Peyer's patch (tissue), 4 donors: ENCODE measurements at regions not wholly inside any gene's neighbourhood (a gene's known extent, or its start where the extent isn't known, plus 50 kb on each side); places are given as distances from the start of the nearest gene placed in this dataset.
"Not testable (repeated sequence)": the region's sequence is repeated elsewhere in the genome, so short reads cannot be mapped to it uniquely, and the experiment has no call there.

ENCODE experiments used
- DNase-seq, 3 donors: peaks; one replicate each; pipeline ENCODE4 v3.0.0-alpha.2; 2017 to 2019
- H3K27ac ChIP-seq, 4 donors: fragments of 200-600 bp; sonication (generic); one replicate each; pipeline ENCODE4 v1.5.1; 2016 to 2019
- H3K27me3 ChIP-seq, 2 donors: fragments of 200-600 bp; sonication (generic); one replicate each; pipeline ENCODE4 v1.5.1; 2019
- H3K36me3 ChIP-seq, 3 donors: fragments of 200-600 bp; sonication (generic); one replicate each; pipeline ENCODE4 v1.5.1; 2016 to 2019
- H3K4me1 ChIP-seq, 4 donors: fragments of 200-600 bp; sonication (generic); one replicate each; pipeline ENCODE4 v1.5.1; 2016 to 2019
- H3K4me3 ChIP-seq, 4 donors: fragments of 200-600 bp; sonication (generic); 1 replicate in 3 of 4; 2 replicates in 1 of 4; pipeline ENCODE4 v1.5.1; 2016 to 2019; ENCODE audit warnings: mild to moderate bottlenecking in 1 of 4
- H3K9me3 ChIP-seq, 4 donors: fragments of 200-600 bp; sonication (generic); one replicate each; pipeline ENCODE4 v1.5.1; 2016 to 2019; ENCODE audit warnings: mild to moderate bottlenecking in 1 of 4
- POLR2A ChIP-seq, 2 donors: fragments of 450-650 bp; IDR thresholded peaks; one replicate each; pipeline ENCODE4 v1.5.1; 2017; ENCODE audit warnings: antibody characterized with exemption in 2 of 2, mild to moderate bottlenecking in 2 of 2, moderate library complexity in 2 of 2
- TF ChIP-seq, protein P1 (sequence below), 6 experiments: fragments of 450-650 bp in 4 of 6; fragments of 200-600 bp in 2 of 6; sonication (generic) in 1 of 6; IDR thresholded peaks; one replicate each; pipeline ENCODE4 v1.5.1; 2017 to 2019; ENCODE audit warnings: antibody characterized with exemption in 6 of 6, mild to moderate bottlenecking in 3 of 6, moderate library complexity in 1 of 6

DNA sequence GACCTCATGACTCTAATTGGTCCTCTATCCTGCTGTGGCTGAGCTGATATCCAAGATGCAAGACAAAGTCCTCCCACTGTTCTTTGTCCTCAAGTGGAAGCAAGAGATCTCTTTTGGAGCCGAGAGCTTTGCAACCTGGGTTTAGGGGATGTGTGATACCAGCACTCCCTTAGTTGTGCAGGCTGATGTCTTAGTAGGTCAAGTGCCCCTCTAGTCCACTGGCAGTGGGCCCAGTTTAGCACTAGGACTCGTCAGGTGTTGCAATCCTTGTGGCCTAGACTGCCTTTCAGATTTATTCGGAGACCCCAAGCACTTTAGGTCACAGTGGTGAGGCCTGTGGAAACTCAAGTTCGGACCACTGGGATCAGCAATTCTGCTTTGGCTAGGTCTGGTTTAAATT lies 64.0 kb downstream of the GPRASP3 start:
- H3K4me1 ChIP-seq = no peaks in the 10 kb centered on the region
- TF ChIP-seq POLR2A (IDR thresholded peaks at IDR 0.05) = no peak
- TF ChIP-seq, protein P1, sequence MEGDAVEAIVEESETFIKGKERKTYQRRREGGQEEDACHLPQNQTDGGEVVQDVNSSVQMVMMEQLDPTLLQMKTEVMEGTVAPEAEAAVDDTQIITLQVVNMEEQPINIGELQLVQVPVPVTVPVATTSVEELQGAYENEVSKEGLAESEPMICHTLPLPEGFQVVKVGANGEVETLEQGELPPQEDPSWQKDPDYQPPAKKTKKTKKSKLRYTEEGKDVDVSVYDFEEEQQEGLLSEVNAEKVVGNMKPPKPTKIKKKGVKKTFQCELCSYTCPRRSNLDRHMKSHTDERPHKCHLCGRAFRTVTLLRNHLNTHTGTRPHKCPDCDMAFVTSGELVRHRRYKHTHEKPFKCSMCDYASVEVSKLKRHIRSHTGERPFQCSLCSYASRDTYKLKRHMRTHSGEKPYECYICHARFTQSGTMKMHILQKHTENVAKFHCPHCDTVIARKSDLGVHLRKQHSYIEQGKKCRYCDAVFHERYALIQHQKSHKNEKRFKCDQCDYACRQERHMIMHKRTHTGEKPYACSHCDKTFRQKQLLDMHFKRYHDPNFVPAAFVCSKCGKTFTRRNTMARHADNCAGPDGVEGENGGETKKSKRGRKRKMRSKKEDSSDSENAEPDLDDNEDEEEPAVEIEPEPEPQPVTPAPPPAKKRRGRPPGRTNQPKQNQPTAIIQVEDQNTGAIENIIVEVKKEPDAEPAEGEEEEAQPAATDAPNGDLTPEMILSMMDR (IDR thresholded peaks at IDR 0.05) = no peak
- no peaks in the 10 kb centered on the region for H3K36me3 ChIP-seq
- no peaks in the 10 kb centered on the region for H3K9me3 ChIP-seq
- no peak overlapping the region for H3K27ac ChIP-seq
- DNase-seq = no peak
- H3K27me3 ChIP-seq = no peaks in the 10 kb centered on the region
- H3K4me3 ChIP-seq = no peak overlapping the region

- TF ChIP-seq, protein P1 (IDR thresholded peaks at IDR 0.05) = no peak
- no peak for TF ChIP-seq POLR2A (IDR thresholded peaks at IDR 0.05)
- H3K4me1 ChIP-seq = no peaks in the 10 kb centered on the region
- no peaks in the 10 kb centered on the region for H3K9me3 ChIP-seq
- H3K36me3 ChIP-seq = no peaks in the 10 kb centered on the region
- no peaks in the 10 kb centered on the region for H3K27me3 ChIP-seq
- no peak for DNase-seq
- no peak overlapping the region for H3K4me3 ChIP-seq
- H3K27ac ChIP-seq = no peak overlapping the region
Measured at GRCh38 chrX:102787283-102787682, 66.7 kb downstream of the GPRASP3 start.

GRCh38 chrX:102808336-102808735 lies 87.8 kb downstream of the GPRASP3 start:
- H3K27ac ChIP-seq = no peak overlapping the region
- H3K9me3 ChIP-seq = no peaks in the 10 kb centered on the region
- no peaks in the 10 kb centered on the region for H3K4me1 ChIP-seq
- DNase-seq = no peak
- H3K36me3 ChIP-seq = no peaks in the 10 kb centered on the region
- no peaks in the 10 kb centered on the region for H3K27me3 ChIP-seq
- TF ChIP-seq, protein P1 (IDR thresholded peaks at IDR 0.05) = no peak
- no peak for TF ChIP-seq POLR2A (IDR thresholded peaks at IDR 0.05)
- H3K4me3 ChIP-seq = no peak overlapping the region

- H3K9me3 ChIP-seq, H3K27me3 ChIP-seq, H3K4me3 ChIP-seq, H3K27ac ChIP-seq, H3K36me3 ChIP-seq, DNase-seq, H3K4me1 ChIP-seq: not testable (repeated sequence)
Measured at GRCh38 chrX:102818269-102818668, 97.7 kb downstream of the GPRASP3 start.

GRCh38 chrX:102832661-102833060 lies 104.4 kb upstream of the RAB40AL start:
- Histone ChIP-seq H3K27me3 (no peaks in the 10 kb centered on the region), H3K4me3 (no peak overlapping the region), H3K36me3 (no peaks in the 10 kb centered on the region), H3K27ac (no peak overlapping the region), H3K9me3 (no peaks in the 10 kb centered on the region), H3K4me1 (no peaks in the 10 kb centered on the region)
- DNase-seq = no peak
- TF ChIP-seq POLR2A (IDR thresholded peaks at IDR 0.05) = no peak
- TF ChIP-seq, protein P1 (IDR thresholded peaks at IDR 0.05) = no peak

- H3K36me3 ChIP-seq = no peaks in the 10 kb centered on the region
- no peaks in the 10 kb centered on the region for H3K9me3 ChIP-seq
- no peak overlapping the region for H3K27ac ChIP-seq
- no peak overlapping the region for H3K4me3 ChIP-seq
- H3K4me1 ChIP-seq = no peaks in the 10 kb centered on the region
- no peaks in the 10 kb centered on the region for H3K27me3 ChIP-seq
- DNase-seq = no peak
- TF ChIP-seq, protein P1 (IDR thresholded peaks at IDR 0.05) = no peak
- TF ChIP-seq POLR2A (IDR thresholded peaks at IDR 0.05) = no peak
Measured at GRCh38 chrX:102833136-102833535, 103.9 kb upstream of the RAB40AL start.
